ENCODE measurements at regions not wholly inside any gene's neighbourhood (a gene's known extent, or its start where the extent isn't known, plus 50 kb on each side); places are given as distances from the start of the nearest gene placed in this dataset.

DNA sequence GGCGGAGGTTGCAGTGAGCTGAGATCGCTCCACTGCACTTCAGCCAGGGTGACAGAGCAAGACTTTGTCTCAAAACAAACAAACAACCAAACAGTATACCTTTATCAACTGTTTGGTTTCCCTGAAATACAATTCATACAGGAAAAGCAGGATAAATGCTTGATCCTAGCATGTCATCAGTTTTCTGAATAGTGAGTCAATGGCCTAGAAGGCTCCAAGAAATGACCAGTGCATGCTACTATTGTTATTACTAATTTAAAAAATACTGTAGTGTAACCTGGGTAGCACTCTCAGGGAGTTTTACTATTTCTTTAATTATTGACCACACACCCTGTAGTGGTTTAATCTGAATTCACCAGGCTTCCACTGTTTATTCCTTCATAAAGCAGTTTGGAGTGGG lies 101.0 kb upstream of the PTPN3 start:
- TF ChIP-seq POLR2A (IDR thresholded peaks at IDR 0.05): no peak
- TF ChIP-seq, protein P1, sequence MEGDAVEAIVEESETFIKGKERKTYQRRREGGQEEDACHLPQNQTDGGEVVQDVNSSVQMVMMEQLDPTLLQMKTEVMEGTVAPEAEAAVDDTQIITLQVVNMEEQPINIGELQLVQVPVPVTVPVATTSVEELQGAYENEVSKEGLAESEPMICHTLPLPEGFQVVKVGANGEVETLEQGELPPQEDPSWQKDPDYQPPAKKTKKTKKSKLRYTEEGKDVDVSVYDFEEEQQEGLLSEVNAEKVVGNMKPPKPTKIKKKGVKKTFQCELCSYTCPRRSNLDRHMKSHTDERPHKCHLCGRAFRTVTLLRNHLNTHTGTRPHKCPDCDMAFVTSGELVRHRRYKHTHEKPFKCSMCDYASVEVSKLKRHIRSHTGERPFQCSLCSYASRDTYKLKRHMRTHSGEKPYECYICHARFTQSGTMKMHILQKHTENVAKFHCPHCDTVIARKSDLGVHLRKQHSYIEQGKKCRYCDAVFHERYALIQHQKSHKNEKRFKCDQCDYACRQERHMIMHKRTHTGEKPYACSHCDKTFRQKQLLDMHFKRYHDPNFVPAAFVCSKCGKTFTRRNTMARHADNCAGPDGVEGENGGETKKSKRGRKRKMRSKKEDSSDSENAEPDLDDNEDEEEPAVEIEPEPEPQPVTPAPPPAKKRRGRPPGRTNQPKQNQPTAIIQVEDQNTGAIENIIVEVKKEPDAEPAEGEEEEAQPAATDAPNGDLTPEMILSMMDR (IDR thresholded peaks at IDR 0.05): no peak

Data from heart left ventricle (tissue), 13 donors.